H9 (cell line): ENCODE measurements at regions not wholly inside any gene's neighbourhood (a gene's known extent, or its start where the extent isn't known, plus 50 kb on each side); places are given as distances from the start of the nearest gene placed in this dataset.

Source experiments
- DNase-seq: peaks from one replicate; pipeline ENCODE4 v3.0.0-alpha.2; 2017
- H2AFZ ChIP-seq: one replicate; pipeline ENCODE4 v1.6.1; 2013; ENCODE audit warnings: mild to moderate bottlenecking, low read length, control low read depth, moderate library complexity
- H2AK5ac ChIP-seq: 2 replicates; pipeline ENCODE4 v1.6.1; 2013; ENCODE audit warnings: low read length, control low read depth, mixed read lengths; ENCODE audit not compliant: insufficient read length
- H2BK120ac ChIP-seq: one replicate; pipeline ENCODE4 v1.6.1; 2013; ENCODE audit warnings: low read depth, mild to moderate bottlenecking, low read length, control low read depth, inconsistent platforms; ENCODE audit not compliant: poor library complexity, severe bottlenecking
- H2BK12ac ChIP-seq: 2 replicates; pipeline ENCODE4 v1.6.1; 2013; ENCODE audit warnings: low read length, control low read depth, mixed read lengths, low read depth; ENCODE audit not compliant: insufficient read length
- H2BK15ac ChIP-seq: 2 replicates; pipeline ENCODE4 v1.6.1; 2013; ENCODE audit warnings: low read depth, low read length, control low read depth
- H2BK20ac ChIP-seq: one replicate; pipeline ENCODE4 v1.6.1; 2013; ENCODE audit warnings: low read depth, mild to moderate bottlenecking, low read length, control low read depth, inconsistent platforms; ENCODE audit not compliant: poor library complexity, severe bottlenecking
- H2BK5ac ChIP-seq: 2 replicates; pipeline ENCODE4 v1.6.1; 2013; ENCODE audit warnings: low read length, control low read depth, mixed read lengths; ENCODE audit not compliant: insufficient read length
- H3K14ac ChIP-seq: 2 replicates; pipeline ENCODE4 v1.6.1; 2013; ENCODE audit warnings: low read length, control low read depth; ENCODE audit not compliant: insufficient read depth
- H3K18ac ChIP-seq: 2 replicates; pipeline ENCODE4 v1.6.1; 2013; ENCODE audit warnings: low read depth, mild to moderate bottlenecking, mixed read lengths, low read length, control low read depth; ENCODE audit not compliant: insufficient read length
- H3K23ac ChIP-seq: 2 replicates; pipeline ENCODE4 v1.6.1; 2013; ENCODE audit warnings: low read length, control low read depth, mixed read lengths, low read depth; ENCODE audit not compliant: insufficient read length
- H3K23me2 ChIP-seq: 2 replicates; pipeline ENCODE4 v1.6.1; 2013; ENCODE audit warnings: low read depth, mild to moderate bottlenecking, mixed read lengths, low read length, control low read depth; ENCODE audit not compliant: insufficient read length, poor library complexity, severe bottlenecking
- H3K27ac ChIP-seq: 2 replicates; pipeline ENCODE4 v1.5.1; 2013; ENCODE audit warnings: low read length, control low read depth, mixed read lengths, low read depth; ENCODE audit not compliant: insufficient read length
- H3K27me3 ChIP-seq: 2 replicates; pipeline ENCODE4 v1.6.1; 2013; ENCODE audit warnings: low read length, control low read depth, inconsistent platforms; ENCODE audit not compliant: insufficient read depth
- H3K4ac ChIP-seq: 2 replicates; pipeline ENCODE4 v1.6.1; 2013; ENCODE audit warnings: low read depth, mild to moderate bottlenecking, control low read depth, inconsistent platforms, low read length, moderate library complexity
- H3K4me1 ChIP-seq: 2 replicates; pipeline ENCODE4 v1.6.1; 2013; ENCODE audit warnings: low read length, control low read depth, inconsistent platforms; ENCODE audit not compliant: insufficient read depth
- H3K4me2 ChIP-seq: 2 replicates; pipeline ENCODE4 v1.6.1; 2013; ENCODE audit warnings: low read length, control low read depth, mixed read lengths; ENCODE audit not compliant: insufficient read length, insufficient read depth
- H3K56ac ChIP-seq: 2 replicates; pipeline ENCODE4 v1.6.1; 2013; ENCODE audit warnings: low read depth, mild to moderate bottlenecking, mixed read lengths, low read length, control low read depth; ENCODE audit not compliant: insufficient read length
- H3K79me1 ChIP-seq: 2 replicates; pipeline ENCODE4 v1.6.1; 2013; ENCODE audit warnings: low read depth, mild to moderate bottlenecking, moderate library complexity, low read length, control low read depth, inconsistent platforms; ENCODE audit not compliant: insufficient read depth, poor library complexity, severe bottlenecking
- H3K79me2 ChIP-seq: 2 replicates; pipeline ENCODE4 v1.6.1; 2013; ENCODE audit warnings: low read length, control low read depth, inconsistent platforms; ENCODE audit not compliant: insufficient read depth
- H3K9ac ChIP-seq: 2 replicates; pipeline ENCODE4 v1.6.1; 2013; ENCODE audit warnings: low read length, control low read depth, mixed read lengths; ENCODE audit not compliant: insufficient read length; ENCODE audit errors: extremely low read depth
- H3K9me3 ChIP-seq: one replicate; pipeline ENCODE4 v1.6.1; 2013; ENCODE audit warnings: low read depth, low read length, inconsistent platforms; ENCODE audit not compliant: control insufficient read depth
- H3T11ph ChIP-seq: one replicate; pipeline ENCODE4 v1.6.1; 2013; ENCODE audit warnings: mild to moderate bottlenecking, low read length, control low read depth, inconsistent platforms
- H4K20me1 ChIP-seq: one replicate; pipeline ENCODE4 v1.6.1; 2013; ENCODE audit not compliant: control insufficient read depth, insufficient read length, insufficient read depth
- H4K5ac ChIP-seq: 2 replicates; pipeline ENCODE4 v1.6.1; 2013; ENCODE audit warnings: low read depth, mild to moderate bottlenecking, mixed read lengths, low read length, control low read depth; ENCODE audit not compliant: insufficient read length
- H4K8ac ChIP-seq: replicated peaks from 2 replicates; pipeline ENCODE4 v1.6.1; 2013; ENCODE audit warnings: low read length, control low read depth, mixed read lengths, low read depth; ENCODE audit not compliant: insufficient read length
- H4K91ac ChIP-seq: 2 replicates; pipeline ENCODE4 v1.6.1; 2013; ENCODE audit warnings: low read depth, mild to moderate bottlenecking, moderate library complexity, mixed read lengths, low read length, control low read depth; ENCODE audit not compliant: insufficient read length
- H3K27ac Mint-ChIP-seq, 3 experiments: 2 replicates in 2 of 3; 3 replicates in 1 of 3; pipeline ENCODE4 v1.8.0; 2020 to 2021; ENCODE audit warnings: mixed read lengths in 3 of 3, mild to moderate bottlenecking in 1 of 3, moderate library complexity in 1 of 3
- H3K27me3 Mint-ChIP-seq: 2 replicates; pipeline ENCODE4 v1.8.0; 2021; ENCODE audit warnings: low read depth, mild to moderate bottlenecking, moderate library complexity, mixed read lengths
- H3K36me3 Mint-ChIP-seq, 3 experiments: 2 replicates in 2 of 3; 3 replicates in 1 of 3; pipeline ENCODE4 v1.8.0; 2020 to 2021; ENCODE audit warnings: low read depth in 3 of 3, mixed read lengths in 3 of 3; ENCODE audit not compliant: insufficient read depth in 1 of 3
- H3K4me1 Mint-ChIP-seq, 2 experiments: 2 replicates each; pipeline ENCODE4 v1.8.0; 2020; ENCODE audit warnings: mixed read lengths in 2 of 2
- H3K4me3 Mint-ChIP-seq, 2 experiments: 2 replicates in 1 of 2; 3 replicates in 1 of 2; pipeline ENCODE4 v1.8.0; 2020 to 2021; ENCODE audit warnings: mild to moderate bottlenecking in 2 of 2, mixed read lengths in 2 of 2, moderate library complexity in 1 of 2
- H3K9me3 Mint-ChIP-seq, 2 experiments: 2 replicates in 1 of 2; 3 replicates in 1 of 2; pipeline ENCODE4 v1.8.0; 2020; ENCODE audit warnings: mild to moderate bottlenecking in 2 of 2, mixed read lengths in 2 of 2, moderate library complexity in 1 of 2
- WGBS: extraction: QIAGEN DNeasy Blood & Tissue Kit; methylation state at CpG from one replicate; pipeline ENCODE4 v1.1.7; 2013; ENCODE audit warnings: missing lambda C conversion rate, low lambda C conversion rate, mixed read lengths; ENCODE audit not compliant: insufficient read length; ENCODE audit errors: extremely low coverage; 5-methylcytosine and 5-hydroxymethylcytosine counted together
- TF ChIP-seq, protein P1 (sequence below): fragments of 200-600 bp; sonication (generic); conservative IDR thresholded peaks from 3 replicates; pipeline ENCODE4 v1.8.0; 2021; ENCODE audit warnings: antibody characterized with exemption, mild to moderate bottlenecking

DNA sequence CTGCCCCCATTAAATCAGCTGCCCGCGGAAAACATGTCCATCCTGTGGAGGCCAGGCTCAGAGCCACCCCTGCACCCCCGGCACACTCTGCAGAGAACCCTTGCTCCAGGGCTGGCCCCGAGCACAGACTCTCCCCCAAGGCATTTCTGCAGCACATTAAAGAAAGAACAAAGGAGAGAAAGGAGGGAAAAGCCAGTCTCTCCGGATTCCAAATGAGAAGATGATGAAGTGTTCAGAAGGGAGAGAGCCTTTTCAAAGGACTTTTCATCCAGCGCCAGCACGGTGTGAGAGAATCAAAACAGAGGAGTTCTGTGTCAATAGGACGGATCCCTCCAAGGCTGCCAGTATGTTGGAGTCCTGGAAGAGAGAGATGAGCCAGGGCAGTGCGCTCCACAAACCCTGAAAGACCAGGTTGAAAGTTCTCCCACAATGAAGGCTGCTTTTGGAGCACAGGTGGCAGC is 498.3 kb downstream of the NPHP4 start:
- Histone ChIP-seq H3K79me1 (no peaks in the 10 kb centered on the region), H4K5ac (no peak overlapping the region), H2BK20ac (no peak overlapping the region), H2BK120ac (no peak overlapping the region), H3K4me1 (no peaks in the 10 kb centered on the region), H3K4me2 (no peak overlapping the region), H3K9ac (no peak overlapping the region), H3K14ac (no peak overlapping the region), H2AFZ (no peak overlapping the region), H2BK15ac (no peak overlapping the region), H4K8ac (no peak overlapping the region), H2BK5ac (no peak overlapping the region), H3K23me2 (no peaks in the 10 kb centered on the region), H3K4ac (no peak overlapping the region), H3K79me2 (no peaks in the 10 kb centered on the region), H4K91ac (no peak overlapping the region), H3K56ac (no peak overlapping the region), H3K18ac (no peak overlapping the region), H2BK12ac (no peak overlapping the region), H3T11ph (no peak overlapping the region), H3K27me3 (no peaks in the 10 kb centered on the region), H3K9me3 (no peaks in the 10 kb centered on the region), H2AK5ac (no peak overlapping the region), H3K27ac (no peak overlapping the region), H4K20me1 (peaks cover 2% of the 10 kb centered on the region), H3K23ac (no peak overlapping the region)
- Mint-ChIP-seq H3K27ac (peak overlapping the region in 1 of 3 experiments; percentile 12; a peak in 2 of 7 replicates), H3K4me3 (no peak overlapping the region), H3K27me3 (peaks cover 20% of the 10 kb centered on the region), H3K36me3 (no peaks in the 10 kb centered on the region), H3K4me1 (peaks cover 0 to 4% of the 10 kb centered on the region in 2 experiments; a peak in 2 of 4 replicates), H3K9me3 (peaks cover 3 to 6% of the 10 kb centered on the region in 2 experiments; a peak in 3 of 5 replicates)
- WGBS, result no CpG with 5 or more reads among the region's 9 CpGs
- TF ChIP-seq, protein P1, sequence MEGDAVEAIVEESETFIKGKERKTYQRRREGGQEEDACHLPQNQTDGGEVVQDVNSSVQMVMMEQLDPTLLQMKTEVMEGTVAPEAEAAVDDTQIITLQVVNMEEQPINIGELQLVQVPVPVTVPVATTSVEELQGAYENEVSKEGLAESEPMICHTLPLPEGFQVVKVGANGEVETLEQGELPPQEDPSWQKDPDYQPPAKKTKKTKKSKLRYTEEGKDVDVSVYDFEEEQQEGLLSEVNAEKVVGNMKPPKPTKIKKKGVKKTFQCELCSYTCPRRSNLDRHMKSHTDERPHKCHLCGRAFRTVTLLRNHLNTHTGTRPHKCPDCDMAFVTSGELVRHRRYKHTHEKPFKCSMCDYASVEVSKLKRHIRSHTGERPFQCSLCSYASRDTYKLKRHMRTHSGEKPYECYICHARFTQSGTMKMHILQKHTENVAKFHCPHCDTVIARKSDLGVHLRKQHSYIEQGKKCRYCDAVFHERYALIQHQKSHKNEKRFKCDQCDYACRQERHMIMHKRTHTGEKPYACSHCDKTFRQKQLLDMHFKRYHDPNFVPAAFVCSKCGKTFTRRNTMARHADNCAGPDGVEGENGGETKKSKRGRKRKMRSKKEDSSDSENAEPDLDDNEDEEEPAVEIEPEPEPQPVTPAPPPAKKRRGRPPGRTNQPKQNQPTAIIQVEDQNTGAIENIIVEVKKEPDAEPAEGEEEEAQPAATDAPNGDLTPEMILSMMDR, result no peak
- DNase-seq, result no peak
